ENCODE measurements at regions not wholly inside any gene's neighbourhood (a gene's known extent, or its start where the extent isn't known, plus 50 kb on each side); places are given as distances from the start of the nearest gene placed in this dataset.

GRCh38 chr1:54459726-54460191 lies 53.6 kb upstream of the SSBP3 start (continued):
- no peak for TF ChIP-seq PREB (CRISPR knock-in tag; IDR thresholded peaks at IDR 0.05; ENCODE audit: borderline replicate concordance)
- no peak for TF ChIP-seq ZNF512 (CRISPR knock-in tag; IDR thresholded peaks at IDR 0.05; ENCODE audit: borderline replicate concordance)
- no peak for TF ChIP-seq ETV6 (CRISPR knock-in tag; IDR thresholded peaks at IDR 0.05)

GRCh38 chr1:54459140-54459539 lies 52.9 kb upstream of the SSBP3 start:
- ATAC-seq, result no peak
- Mint-ChIP-seq H3K9me3 (no peaks in the 10 kb centered on the region), H3K27ac (no peak overlapping the region), H3K27me3 (ENCODE audit: low read depth) (peaks cover 3% of the 10 kb centered on the region), H3K4me1 (peaks cover 59% of the 10 kb centered on the region), H3K4me3 (no peak overlapping the region), H3K36me3 (no peaks in the 10 kb centered on the region)
- POLR2A ChIA-PET, result interaction anchor here (1.4 kb wide), 1 partner anchor 17 kb away, joined by 4 read pairs; no protein-coding TSS in a partner anchor
- DNase-seq (ENCODE audit: low spot score), result no peak
- CTCF ChIA-PET, result no interaction called here
- TF ChIP-seq ZMAT4 (CRISPR knock-in tag; IDR thresholded peaks at IDR 0.05) (no peak), SP1 (CRISPR knock-in tag; conservative IDR thresholded peaks at IDR 0.05) (no peak), E2F4 (CRISPR knock-in tag; IDR thresholded peaks at IDR 0.05; ENCODE audit: borderline replicate concordance, low read depth) (no peak), USF1 (CRISPR knock-in tag; IDR thresholded peaks at IDR 0.05) (no peak), ZNF512 (CRISPR knock-in tag; IDR thresholded peaks at IDR 0.05; ENCODE audit: borderline replicate concordance) (peak; percentile 72; the same call in 1 of the 2 replicates)

- H3K27ac Mint-ChIP-seq, result no peak overlapping the region
These were observed 50.8 kb upstream of the SSBP3 start for GRCh38 chr1:54456921-54457529.

More at GRCh38 chr1:54456921-54457529, 50.8 kb upstream of the SSBP3 start:
- POLR2A ChIA-PET, result interaction anchor here (0.7 kb wide), 1 partner anchor 50 kb away, joined by 3 read pairs; no protein-coding TSS in a partner anchor
- no peak for TF ChIP-seq ZNF532 (CRISPR knock-in tag; IDR thresholded peaks at IDR 0.05; ENCODE audit: borderline replicate concordance)
- TF ChIP-seq ZNF121 (CRISPR knock-in tag; IDR thresholded peaks at IDR 0.05), result peak; percentile 78; the same call in 1 of the 2 replicates
- TF ChIP-seq STAT6 (CRISPR knock-in tag; conservative IDR thresholded peaks at IDR 0.05; ENCODE audit: low read depth), result no peak
- TF ChIP-seq CTCF (IDR thresholded peaks at IDR 0.05), result no peak
- Mint-ChIP-seq H3K9me3 (no peaks in the 10 kb centered on the region), H3K4me1 (peaks cover 38% of the 10 kb centered on the region), H3K27me3 (ENCODE audit: low read depth) (peaks cover 3% of the 10 kb centered on the region; the same call in 1 of the 2 replicates), H3K36me3 (no peaks in the 10 kb centered on the region), H3K4me3 (no peak overlapping the region)
- CTCF ChIA-PET, result interaction anchor here (1.0 kb wide), 1 partner anchor 33 kb away, joined by 3 read pairs; no protein-coding TSS in a partner anchor
- DNase-seq (ENCODE audit: low spot score), result no peak
- no peak for ATAC-seq
